ENCODE measurements at regions not wholly inside any gene's neighbourhood (a gene's known extent, or its start where the extent isn't known, plus 50 kb on each side); places are given as distances from the start of the nearest gene placed in this dataset.

- WGBS: 53% methylated on average over 3 of the region's 3 CpGs
- no peak for DNase-seq (ENCODE audit: low spot score)
- Histone ChIP-seq H3K36me3 (ENCODE audit: control insufficient read depth in 4 of 4, insufficient read depth in 3 of 4, low read depth in 1 of 4, low read length in 3 of 4) (no peaks in the 10 kb centered on the region), H3K27ac (ENCODE audit: low read depth in 1 of 2, low read length in 2 of 2) (no peak overlapping the region), H3K4me3 (ENCODE audit: low read depth in 1 of 3, low read length in 3 of 3) (no peak overlapping the region), H3K9me3 (ENCODE audit: control insufficient read depth in 4 of 4, low read length in 3 of 4) (no peaks in the 10 kb centered on the region), H3K9ac (ENCODE audit: low read depth in 1 of 2, low read length in 2 of 2) (no peak overlapping the region), H3K27me3 (ENCODE audit: control insufficient read depth in 4 of 4, insufficient read depth in 4 of 4, low read length in 3 of 4) (no peaks in the 10 kb centered on the region), H3K4me1 (ENCODE audit: control insufficient read depth in 4 of 4, insufficient read depth in 4 of 4, low read length in 3 of 4) (no peaks in the 10 kb centered on the region)
- TF ChIP-seq EGR1 (IDR thresholded peaks at IDR 0.05; ENCODE audit: low read depth in 2 of 2) (no peak), CTCF (IDR thresholded peaks at IDR 0.05; ENCODE audit: low read depth, low read length, missing input control) (no peak)
Measured at GRCh38 chr17:11182430-11182829, 58.6 kb upstream of the SHISA6 start.

- H3K27me3 ChIP-seq (ENCODE audit: control insufficient read depth in 4 of 4, insufficient read depth in 4 of 4, low read length in 3 of 4): no peaks in the 10 kb centered on the region
- H3K9ac ChIP-seq (ENCODE audit: low read depth in 1 of 2, low read length in 2 of 2): no peak overlapping the region
- no peak overlapping the region for H3K4me3 ChIP-seq (ENCODE audit: low read depth in 1 of 3, low read length in 3 of 3)
- H3K36me3 ChIP-seq (ENCODE audit: control insufficient read depth in 4 of 4, insufficient read depth in 3 of 4, low read depth in 1 of 4, low read length in 3 of 4): no peaks in the 10 kb centered on the region
- H3K9me3 ChIP-seq (ENCODE audit: control insufficient read depth in 4 of 4, low read length in 3 of 4): no peaks in the 10 kb centered on the region
- H3K27ac ChIP-seq (ENCODE audit: low read depth in 1 of 2, low read length in 2 of 2): no peak overlapping the region
- 43% methylated on average over 3 of the region's 3 CpGs for WGBS
- no peak for DNase-seq (ENCODE audit: low spot score)
- H3K4me1 ChIP-seq (ENCODE audit: control insufficient read depth in 4 of 4, insufficient read depth in 4 of 4, low read length in 3 of 4): no peaks in the 10 kb centered on the region
- TF ChIP-seq RXRA (IDR thresholded peaks at IDR 0.05) (no peak), YY1 (IDR thresholded peaks at IDR 0.05) (no peak), MAX (IDR thresholded peaks at IDR 0.05) (no peak), REST (IDR thresholded peaks at IDR 0.05) (no peak), NR2F2 (IDR thresholded peaks at IDR 0.05) (no peak), CTCF (IDR thresholded peaks at IDR 0.05; ENCODE audit: low read depth, low read length, missing input control) (no peak), FOXA2 (IDR thresholded peaks at IDR 0.05) (no peak), GABPA (IDR thresholded peaks at IDR 0.05 in 1 of 2, conservative IDR thresholded peaks at IDR 0.05 in 1 of 2) (no peak), ATF3 (IDR thresholded peaks at IDR 0.05) (no peak), RAD21 (IDR thresholded peaks at IDR 0.05) (no peak), EGR1 (IDR thresholded peaks at IDR 0.05; ENCODE audit: low read depth in 2 of 2) (no peak), HNF4A (conservative IDR thresholded peaks at IDR 0.05) (no peak), ZBTB33 (IDR thresholded peaks at IDR 0.05) (no peak), JUND (IDR thresholded peaks at IDR 0.05) (no peak), TAF1 (conservative IDR thresholded peaks at IDR 0.05) (no peak), FOXA1 (IDR thresholded peaks at IDR 0.05) (no peak), HNF4G (IDR thresholded peaks at IDR 0.05) (no peak), SP1 (IDR thresholded peaks at IDR 0.05) (no peak)
Measured at GRCh38 chr17:11178581-11178980, 62.4 kb upstream of the SHISA6 start.
